IPS-NIHi7 (cell line): ENCODE measurements at regions not wholly inside any gene's neighbourhood (a gene's known extent, or its start where the extent isn't known, plus 50 kb on each side); places are given as distances from the start of the nearest gene placed in this dataset.
"Not testable (repeated sequence)": the region's sequence is repeated elsewhere in the genome, so short reads cannot be mapped to it uniquely, and the experiment has no call there.

ENCODE experiments used
- DNase-seq: peaks from one replicate; pipeline ENCODE4 v3.0.0; 2012; ENCODE audit warnings: mixed read lengths; ENCODE audit errors: extremely low spot score

GRCh38 chr16:65728652-65729051 lies 606.8 kb upstream of the CDH11 start:
- peak; percentile 31 for DNase-seq

GRCh38 chr16:65728167-65728566 lies 606.3 kb upstream of the CDH11 start:
- peak; percentile 53 for DNase-seq

GRCh38 chr16:65727534-65728137 lies 605.8 kb upstream of the CDH11 start:
- DNase-seq, result no peak

GRCh38 chr16:65725156-65725845 lies 603.4 kb upstream of the CDH11 start:
- DNase-seq, result no peak

- DNase-seq, result peak; percentile 26
These were observed 600.6 kb upstream of the CDH11 start for GRCh38 chr16:65722429-65722828.

- no peak for DNase-seq
These were observed 596.0 kb upstream of the CDH11 start for GRCh38 chr16:65717846-65718245.

GRCh38 chr16:65716737-65717700 lies 595.2 kb upstream of the CDH11 start:
- no peak for DNase-seq

GRCh38 chr16:65713181-65713808 lies 591.4 kb upstream of the CDH11 start:
- DNase-seq, result peak; percentile 37

- DNase-seq, result no peak
These were observed 588.2 kb upstream of the CDH11 start for GRCh38 chr16:65710107-65710506.

- peak; percentile 50 for DNase-seq
These were observed 583.0 kb upstream of the CDH11 start for GRCh38 chr16:65704866-65705265.

GRCh38 chr16:65702707-65703402 lies 581.0 kb upstream of the CDH11 start:
- no peak for DNase-seq

GRCh38 chr16:65700596-65700995 lies 578.7 kb upstream of the CDH11 start:
- DNase-seq, result no peak

- no peak for DNase-seq
These were observed 577.0 kb upstream of the CDH11 start for GRCh38 chr16:65698791-65699321.

- DNase-seq, result no peak
These were observed 575.7 kb upstream of the CDH11 start for GRCh38 chr16:65697521-65697920.

- no peak for DNase-seq
These were observed 575.2 kb upstream of the CDH11 start for GRCh38 chr16:65697065-65697464.

GRCh38 chr16:65691846-65692245 lies 570.0 kb upstream of the CDH11 start:
- DNase-seq, result not testable (repeated sequence)

- DNase-seq, result no peak
These were observed 567.9 kb upstream of the CDH11 start for GRCh38 chr16:65689726-65690125.

GRCh38 chr16:65688301-65688700 lies 566.4 kb upstream of the CDH11 start:
- DNase-seq, result no peak

- DNase-seq, result no peak
These were observed 562.4 kb upstream of the CDH11 start for GRCh38 chr16:65684230-65684629.

- no peak for DNase-seq
These were observed 559.5 kb upstream of the CDH11 start for GRCh38 chr16:65681406-65681805.

- DNase-seq, result no peak
These were observed 557.9 kb upstream of the CDH11 start for GRCh38 chr16:65679785-65680184.
